ENCODE measurements at regions not wholly inside any gene's neighbourhood (a gene's known extent, or its start where the extent isn't known, plus 50 kb on each side); places are given as distances from the start of the nearest gene placed in this dataset.

DNA sequence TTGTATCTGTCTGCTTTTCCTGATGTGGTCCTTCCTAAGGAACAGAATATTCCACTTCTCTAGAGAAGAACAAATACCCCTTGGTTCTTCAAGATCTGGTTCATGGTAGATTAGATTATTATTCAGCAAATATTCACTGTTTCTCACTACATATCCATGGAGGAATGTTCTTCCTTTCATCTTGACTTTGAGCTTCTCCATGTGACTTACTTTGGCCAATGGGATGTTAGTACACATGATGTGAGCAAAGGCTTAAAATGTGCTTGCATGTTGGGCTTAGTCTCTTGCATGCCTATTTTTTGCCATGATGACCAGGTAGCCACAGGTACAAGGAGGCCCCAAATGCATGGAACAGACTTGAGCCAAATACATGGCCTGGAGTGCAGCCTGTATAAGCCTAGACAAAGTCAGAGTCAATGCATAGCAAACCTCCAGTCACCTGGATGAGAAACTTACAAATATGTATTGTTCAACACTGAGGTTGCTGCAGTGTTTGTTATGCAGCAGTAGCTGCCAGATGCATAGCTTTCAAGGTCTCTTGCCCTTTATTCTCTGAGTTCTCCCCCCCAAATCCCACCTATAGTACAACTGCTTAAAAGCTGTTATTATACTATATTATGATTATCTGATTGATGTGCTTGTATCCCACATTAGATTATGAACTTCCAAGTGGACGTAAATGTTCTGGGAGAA lies 50.0 kb upstream of the CHD6 start:
- intact Hi-C loops (cut with DNase I), result no loop called here
- H3K9me3 ChIP-seq, result no peaks in the 10 kb centered on the region
- H3K4me3 ChIP-seq, result no peak overlapping the region
- no peak overlapping the region for H3K27ac ChIP-seq
- no peaks in the 10 kb centered on the region for H3K36me3 ChIP-seq
- H3K4me1 ChIP-seq, result no peaks in the 10 kb centered on the region
- peaks cover 6% of the 10 kb centered on the region for H3K27me3 ChIP-seq (ENCODE audit: low read depth)
- DNase-seq (no peak), ATAC-seq (no peak)
- TF ChIP-seq, protein P1, sequence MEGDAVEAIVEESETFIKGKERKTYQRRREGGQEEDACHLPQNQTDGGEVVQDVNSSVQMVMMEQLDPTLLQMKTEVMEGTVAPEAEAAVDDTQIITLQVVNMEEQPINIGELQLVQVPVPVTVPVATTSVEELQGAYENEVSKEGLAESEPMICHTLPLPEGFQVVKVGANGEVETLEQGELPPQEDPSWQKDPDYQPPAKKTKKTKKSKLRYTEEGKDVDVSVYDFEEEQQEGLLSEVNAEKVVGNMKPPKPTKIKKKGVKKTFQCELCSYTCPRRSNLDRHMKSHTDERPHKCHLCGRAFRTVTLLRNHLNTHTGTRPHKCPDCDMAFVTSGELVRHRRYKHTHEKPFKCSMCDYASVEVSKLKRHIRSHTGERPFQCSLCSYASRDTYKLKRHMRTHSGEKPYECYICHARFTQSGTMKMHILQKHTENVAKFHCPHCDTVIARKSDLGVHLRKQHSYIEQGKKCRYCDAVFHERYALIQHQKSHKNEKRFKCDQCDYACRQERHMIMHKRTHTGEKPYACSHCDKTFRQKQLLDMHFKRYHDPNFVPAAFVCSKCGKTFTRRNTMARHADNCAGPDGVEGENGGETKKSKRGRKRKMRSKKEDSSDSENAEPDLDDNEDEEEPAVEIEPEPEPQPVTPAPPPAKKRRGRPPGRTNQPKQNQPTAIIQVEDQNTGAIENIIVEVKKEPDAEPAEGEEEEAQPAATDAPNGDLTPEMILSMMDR (IDR thresholded peaks at IDR 0.05), result no peak
